ENCODE measurements at regions not wholly inside any gene's neighbourhood (a gene's known extent, or its start where the extent isn't known, plus 50 kb on each side); places are given as distances from the start of the nearest gene placed in this dataset.
A peak's percentile ranks its signal among the peaks of the same experiment; 100 is the strongest.
"Not testable (repeated sequence)": the region's sequence is repeated elsewhere in the genome, so short reads cannot be mapped to it uniquely, and the experiment has no call there.

GRCh38 chr1:43039228-43040055 lies 80.8 kb upstream of the SLC2A1 start:
- DNase-seq: peak in 1 of 2 experiments; percentile 2

GRCh38 chr1:43038232-43038935 lies 79.7 kb upstream of the SLC2A1 start:
- no peak for DNase-seq

GRCh38 chr1:43037466-43037865 lies 78.8 kb upstream of the SLC2A1 start:
- DNase-seq: no peak

- no peak for DNase-seq
Observed at GRCh38 chr1:43036932-43037331, 78.3 kb upstream of the SLC2A1 start.

GRCh38 chr1:43035821-43036741 lies 77.4 kb upstream of the SLC2A1 start:
- DNase-seq: no peak

- no peak for DNase-seq
Observed at GRCh38 chr1:43034778-43035177, 76.1 kb upstream of the SLC2A1 start.

- no peak for DNase-seq
Observed at GRCh38 chr1:43034195-43034658, 75.6 kb upstream of the SLC2A1 start.

- DNase-seq: no peak
Observed at GRCh38 chr1:43031316-43032203, 72.9 kb upstream of the SLC2A1 start.

- DNase-seq: no peak
Observed at GRCh38 chr1:43024905-43025304, 66.2 kb upstream of the SLC2A1 start.

- DNase-seq: no peak
Observed at GRCh38 chr1:43021547-43022474, 63.1 kb upstream of the SLC2A1 start.

GRCh38 chr1:43019226-43019625 lies 60.6 kb upstream of the SLC2A1 start:
- DNase-seq: no peak

- DNase-seq: no peak
Observed at GRCh38 chr1:43018121-43018520, 59.5 kb upstream of the SLC2A1 start.

- no peak for DNase-seq
Observed at GRCh38 chr1:43015269-43015668, 56.6 kb upstream of the SLC2A1 start.

GRCh38 chr1:43014579-43014978 lies 55.9 kb upstream of the SLC2A1 start:
- DNase-seq: not testable (repeated sequence)

- no peak for DNase-seq
Observed at GRCh38 chr1:43011020-43011419, 52.4 kb upstream of the SLC2A1 start.

GRCh38 chr1:43009274-43009673 lies 50.6 kb upstream of the SLC2A1 start:
- DNase-seq: no peak

GRCh38 chr1:43008115-43009060 lies 49.7 kb upstream of the SLC2A1 start:
- DNase-seq: no peak

Measured in cerebellar nuclear complex (tissue), 1 donor.